GM19240 (cell line): ENCODE measurements at regions not wholly inside any gene's neighbourhood (a gene's known extent, or its start where the extent isn't known, plus 50 kb on each side); places are given as distances from the start of the nearest gene placed in this dataset.

Experiments
- DNase-seq: peaks from one replicate; pipeline ENCODE4 v3.0.0; 2011; ENCODE audit warnings: low spot score; ENCODE audit not compliant: insufficient read length

DNA sequence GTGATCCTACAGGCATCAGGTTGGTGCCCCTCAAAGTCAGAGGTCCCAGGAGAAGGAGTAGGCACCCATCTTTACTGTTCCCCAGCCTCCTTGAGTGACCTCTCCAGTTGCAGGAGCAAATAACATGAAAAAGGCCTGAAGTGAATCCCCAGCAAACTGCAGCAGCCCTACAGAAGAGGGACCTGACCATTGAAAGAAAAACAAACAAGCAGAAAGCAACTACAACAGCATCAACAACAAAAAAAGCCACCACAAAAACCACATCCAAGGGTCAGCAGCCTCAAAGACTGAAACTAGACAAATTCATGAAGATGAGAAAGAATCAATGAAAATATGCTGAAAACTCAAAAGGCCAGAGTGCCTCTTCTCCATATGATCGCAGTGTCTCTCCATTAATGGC, 128.7 kb downstream of the ANKRD50 start:
- no peak for DNase-seq

- no peak for DNase-seq
Measured at GRCh38 chr4:124589786-124590185, 122.7 kb downstream of the ANKRD50 start.

DNA sequence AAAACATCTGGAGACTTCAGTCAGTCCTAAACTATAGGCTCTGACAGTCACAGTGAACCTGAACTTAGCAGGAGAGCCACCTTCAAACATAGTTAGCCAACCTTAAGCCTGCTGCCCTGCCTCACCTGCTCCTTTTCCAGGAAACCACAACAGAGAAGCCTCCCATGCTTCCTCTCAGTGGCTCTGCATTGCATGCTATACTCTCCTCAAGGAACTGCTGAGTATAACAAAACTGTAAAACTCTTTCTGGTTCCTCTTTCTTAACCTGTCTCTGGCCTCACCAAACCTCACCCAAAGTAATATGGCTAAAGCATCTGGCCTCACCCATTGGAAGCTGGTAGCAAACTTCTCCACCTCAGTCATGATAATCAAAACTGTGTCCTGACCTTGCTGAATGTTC, 122.1 kb downstream of the ANKRD50 start:
- DNase-seq = no peak

DNA sequence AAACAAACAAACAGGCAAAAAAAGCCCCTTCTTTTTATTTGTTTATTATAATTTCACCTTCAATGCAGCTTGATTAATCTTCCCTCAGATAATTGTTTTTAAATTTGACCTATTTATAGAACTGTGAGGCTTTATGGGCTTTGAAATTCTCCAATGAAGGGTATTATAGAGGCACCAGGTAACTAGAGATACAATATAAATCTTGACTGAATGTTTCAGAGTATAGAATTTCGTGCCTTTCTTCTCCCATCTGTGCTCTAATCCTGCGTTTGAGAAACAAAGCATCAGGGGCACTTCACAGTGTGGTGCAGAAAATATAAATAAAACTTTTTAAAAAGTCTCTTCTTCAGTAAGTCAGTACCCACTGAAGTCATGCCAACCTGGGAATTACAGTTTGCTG, 120.9 kb downstream of the ANKRD50 start:
- DNase-seq = no peak

- DNase-seq = no peak
Measured at GRCh38 chr4:124593494-124593893, 119.0 kb downstream of the ANKRD50 start.

DNA sequence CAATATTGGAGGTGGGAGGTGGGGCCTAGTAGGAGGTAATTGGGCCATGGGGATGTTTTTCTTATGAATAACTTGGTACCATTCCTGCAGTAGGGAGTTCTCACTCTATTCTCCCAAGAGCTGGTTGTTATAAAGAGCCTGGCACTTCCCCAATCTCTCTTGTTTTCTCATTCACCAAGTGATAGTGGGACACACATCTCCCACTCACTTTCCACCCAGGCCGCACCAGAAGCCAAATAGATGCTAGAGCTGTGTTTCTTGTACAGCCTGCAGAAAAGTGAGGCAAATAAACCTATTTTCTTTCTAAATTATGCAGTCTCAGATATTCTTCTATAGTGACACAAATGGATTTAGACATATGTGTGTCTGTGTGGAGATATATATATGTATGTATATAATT, 117.6 kb downstream of the ANKRD50 start:
- DNase-seq = no peak

- no peak for DNase-seq
Measured at GRCh38 chr4:124596816-124597215, 115.7 kb downstream of the ANKRD50 start.

DNA sequence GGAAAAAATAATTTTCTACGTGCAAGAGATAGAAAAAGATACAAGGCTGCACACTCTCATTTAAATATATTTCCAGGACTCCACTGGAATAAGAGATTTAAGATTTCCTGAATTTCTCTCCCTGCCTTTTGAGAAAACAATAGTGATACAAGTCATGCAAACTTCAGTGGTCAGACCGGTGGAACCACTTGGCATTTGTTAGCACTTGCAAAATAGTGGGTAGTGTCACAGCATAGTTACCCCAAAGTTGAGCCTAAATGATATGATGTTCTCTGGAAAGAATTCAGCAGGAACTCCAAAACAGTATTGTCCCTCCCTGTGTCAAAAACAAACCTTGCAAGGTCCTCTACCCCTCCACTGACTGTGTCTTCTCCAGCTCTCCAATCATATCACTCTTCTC, 102.3 kb downstream of the ANKRD50 start:
- no peak for DNase-seq
